HG03457 (cell line): ENCODE measurements at regions not wholly inside any gene's neighbourhood (a gene's known extent, or its start where the extent isn't known, plus 50 kb on each side); places are given as distances from the start of the nearest gene placed in this dataset.

ENCODE experiments used
- ATAC-seq: cut with Tn5 transposase; IDR thresholded peaks from one replicate; pipeline ENCODE4 v1.9.1; 2021; ENCODE audit warnings: moderate number of reproducible peaks; ENCODE audit not compliant: unreplicated experiment

DNA sequence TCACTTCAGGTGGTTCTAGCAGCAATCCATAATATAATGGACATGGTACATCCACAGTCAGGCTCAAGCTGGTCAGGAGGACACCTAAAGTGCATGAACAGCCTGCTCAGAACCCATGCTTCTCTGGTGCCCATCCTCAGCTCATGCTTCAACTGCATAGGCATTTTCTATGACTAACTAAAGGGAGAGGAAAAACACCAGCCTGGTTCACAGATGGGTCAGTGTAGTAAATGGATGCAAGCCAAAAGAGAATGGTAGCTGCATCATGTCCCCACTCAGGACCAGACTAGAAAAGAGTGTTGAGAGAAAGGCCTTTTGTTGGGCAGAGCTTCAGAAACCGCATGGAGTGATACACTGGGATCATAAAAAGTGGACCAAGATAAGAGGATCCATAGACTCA lies 556.6 kb downstream of the TLE1 start:
- no peak for ATAC-seq

DNA sequence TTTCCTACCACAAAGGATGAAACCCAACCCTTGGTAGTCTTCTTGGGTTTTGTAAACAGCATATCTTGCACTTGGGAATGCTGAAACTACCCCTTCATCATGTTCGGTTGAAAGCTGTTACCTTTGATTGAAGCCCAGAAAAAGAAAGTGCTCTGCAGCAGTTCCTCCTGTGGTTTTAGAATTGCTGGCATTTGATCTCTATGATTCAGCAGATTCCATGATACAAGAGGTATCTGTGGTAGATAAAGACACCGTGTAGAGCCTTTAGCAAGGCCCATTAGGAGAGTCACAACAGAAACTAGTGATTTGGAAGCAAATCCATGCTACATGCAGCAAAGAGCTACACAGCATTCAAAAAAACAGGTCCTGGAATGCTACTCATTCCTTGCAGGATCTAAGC lies 557.0 kb downstream of the TLE1 start:
- ATAC-seq, result no peak

DNA sequence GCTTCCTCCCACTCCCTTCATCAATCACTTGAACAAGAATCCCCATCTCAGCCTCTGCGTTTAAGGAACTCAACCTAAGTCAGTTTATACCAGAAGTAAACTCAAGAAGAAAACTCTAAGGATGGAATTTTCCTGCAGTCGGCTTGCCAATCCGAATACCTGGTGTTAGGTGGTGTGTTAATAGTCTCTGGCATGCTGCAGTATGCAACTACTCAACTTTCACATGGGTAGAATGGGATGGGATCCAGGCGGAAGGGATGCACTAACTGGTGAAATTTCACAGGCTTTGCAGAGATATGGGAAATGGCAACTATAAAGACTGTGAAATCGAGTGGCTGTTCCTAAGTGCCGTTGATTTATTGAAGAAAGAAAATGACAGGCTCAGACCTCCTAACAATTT lies 560.6 kb downstream of the TLE1 start:
- no peak for ATAC-seq

DNA sequence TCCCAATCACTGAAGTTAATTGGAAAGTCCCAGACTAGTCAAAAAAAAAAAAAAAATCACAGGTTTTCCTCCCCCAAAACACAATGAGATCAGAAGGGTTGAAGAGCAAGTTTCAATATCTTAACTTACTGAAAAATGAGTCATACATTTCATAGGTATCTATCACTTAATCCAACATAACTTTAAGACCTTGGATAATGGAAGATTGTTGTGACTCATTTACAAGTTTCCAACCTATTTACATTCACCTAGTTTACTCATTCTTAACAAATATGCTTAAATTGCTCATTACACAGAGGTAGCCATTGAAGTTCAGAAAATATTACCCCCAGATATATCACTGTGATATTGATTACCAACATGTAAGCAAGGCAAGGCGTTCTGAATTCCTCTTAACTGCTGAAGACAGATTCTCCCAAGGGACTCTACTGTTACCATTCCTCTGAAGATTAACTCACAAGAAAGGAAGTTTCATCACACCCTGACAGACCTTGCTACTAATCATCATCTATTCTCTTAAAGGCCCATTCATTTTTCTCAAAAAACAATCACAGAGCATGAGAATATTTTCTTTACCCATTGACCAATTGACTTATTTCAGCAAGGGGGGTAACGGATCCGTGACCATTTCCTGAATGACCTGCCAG lies 563.8 kb downstream of the TLE1 start:
- no peak for ATAC-seq

DNA sequence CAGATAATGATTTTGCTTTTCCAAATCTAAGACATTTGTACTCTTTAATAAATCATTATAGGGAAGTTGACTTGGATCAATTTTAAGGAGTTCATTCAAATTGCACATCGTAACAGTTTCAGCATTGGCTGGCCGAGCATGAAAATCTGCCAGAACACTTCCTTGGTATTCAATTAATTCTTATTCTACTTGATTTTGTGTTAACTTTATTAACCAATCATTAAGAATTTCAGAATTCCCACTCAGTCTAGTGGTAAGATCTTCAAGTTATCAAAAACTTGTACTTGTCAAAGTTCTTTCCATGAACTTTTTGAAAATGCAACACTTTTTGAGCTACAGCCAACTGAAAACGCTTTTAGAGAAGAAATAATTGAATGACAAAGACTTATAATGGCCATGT lies 565.8 kb downstream of the TLE1 start:
- no peak for ATAC-seq

DNA sequence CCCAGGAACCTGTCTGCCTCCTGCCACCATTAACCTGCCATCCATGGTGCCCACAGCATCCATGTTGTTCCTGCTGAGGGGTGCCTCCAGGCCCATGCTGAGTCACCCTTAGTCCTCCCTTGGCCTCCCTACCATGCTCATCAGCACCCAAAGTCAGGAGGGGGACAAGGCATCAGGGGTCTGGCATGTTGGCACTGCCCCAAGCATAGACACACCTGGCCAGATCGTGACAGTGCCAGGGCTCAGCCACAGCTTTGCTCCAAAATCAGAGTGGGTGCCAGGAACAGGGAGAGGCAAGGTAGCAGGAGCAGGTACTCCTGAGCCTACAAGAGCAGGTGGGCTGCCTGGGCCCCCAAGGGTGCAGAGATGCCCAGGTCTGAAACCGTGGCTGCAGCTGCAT lies 566.6 kb downstream of the TLE1 start:
- no peak for ATAC-seq

DNA sequence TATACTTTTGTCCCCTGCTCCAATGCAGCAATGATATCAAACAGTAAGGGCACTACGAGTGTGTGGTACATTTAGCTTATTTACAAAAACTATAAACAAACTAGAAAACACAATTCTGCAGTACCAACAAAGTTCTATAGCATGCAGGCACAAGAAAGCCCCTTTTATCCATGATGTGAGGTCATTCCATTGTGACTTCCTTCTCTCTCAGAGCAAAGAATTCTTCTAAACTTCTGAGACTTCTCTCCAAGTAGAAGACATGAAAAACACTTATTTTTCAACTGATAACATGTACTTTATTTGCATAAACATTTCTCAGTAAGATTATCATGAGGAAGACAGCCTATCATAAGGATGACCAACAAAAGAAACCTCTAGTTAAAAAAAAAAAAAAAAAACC lies 569.8 kb downstream of the TLE1 start:
- ATAC-seq, result no peak

DNA sequence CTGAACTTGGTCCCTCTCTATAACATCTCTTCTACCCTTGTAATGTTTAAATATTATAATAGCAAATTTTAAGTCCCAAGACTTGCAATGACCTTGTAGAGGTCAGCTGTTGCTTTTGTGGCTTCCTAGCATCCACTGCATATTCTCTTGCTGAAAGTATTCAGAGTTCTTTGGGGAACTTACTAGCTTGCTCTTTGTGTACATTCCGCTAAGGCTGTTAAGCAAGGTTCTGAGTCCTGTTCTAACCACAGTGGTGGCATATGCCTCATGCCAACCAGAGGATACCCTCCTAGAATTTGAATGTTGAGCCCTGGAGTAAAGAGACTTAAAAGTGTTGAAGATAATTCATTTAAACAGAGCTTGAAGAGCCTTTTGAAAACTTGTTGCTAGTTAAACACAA lies 570.9 kb downstream of the TLE1 start:
- ATAC-seq, result no peak

DNA sequence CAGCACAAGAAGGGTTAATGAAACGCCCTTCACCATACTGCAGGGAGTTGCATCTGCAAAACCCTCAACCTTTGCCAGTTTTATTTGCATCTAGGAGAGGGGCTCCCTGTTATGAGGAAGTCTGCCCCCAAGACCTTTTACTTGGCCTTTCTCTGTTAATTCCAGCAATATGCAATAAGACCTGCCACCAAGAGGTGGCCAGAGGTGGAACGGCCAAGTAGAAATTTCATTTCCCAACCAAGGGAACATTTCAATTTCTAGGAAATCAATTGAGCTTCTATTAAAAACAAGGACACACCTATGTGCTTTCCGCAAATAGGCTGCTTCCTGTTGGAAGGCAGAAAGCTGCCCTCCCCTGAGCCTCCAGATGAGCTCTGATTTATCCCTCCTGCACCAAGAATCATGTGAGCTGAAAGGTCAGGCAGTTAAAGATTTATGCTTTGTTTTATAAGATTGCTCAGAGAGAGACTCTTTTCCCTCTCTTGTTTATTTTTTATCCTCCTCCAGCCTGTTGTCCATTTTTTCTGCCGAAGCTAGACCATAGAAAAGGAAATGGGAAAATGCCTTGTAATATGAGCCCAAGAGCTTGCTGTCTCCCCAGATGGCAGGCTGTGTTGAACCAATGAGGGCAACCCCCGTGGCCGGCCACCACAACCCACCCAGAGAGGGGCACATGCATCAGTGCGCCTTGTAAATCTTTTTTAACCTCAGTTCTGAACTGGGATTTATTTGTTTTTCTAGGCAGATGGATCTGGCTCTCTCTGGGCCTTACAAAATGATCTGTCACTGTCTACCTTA lies 572.8 kb downstream of the TLE1 start:
- no peak for ATAC-seq

DNA sequence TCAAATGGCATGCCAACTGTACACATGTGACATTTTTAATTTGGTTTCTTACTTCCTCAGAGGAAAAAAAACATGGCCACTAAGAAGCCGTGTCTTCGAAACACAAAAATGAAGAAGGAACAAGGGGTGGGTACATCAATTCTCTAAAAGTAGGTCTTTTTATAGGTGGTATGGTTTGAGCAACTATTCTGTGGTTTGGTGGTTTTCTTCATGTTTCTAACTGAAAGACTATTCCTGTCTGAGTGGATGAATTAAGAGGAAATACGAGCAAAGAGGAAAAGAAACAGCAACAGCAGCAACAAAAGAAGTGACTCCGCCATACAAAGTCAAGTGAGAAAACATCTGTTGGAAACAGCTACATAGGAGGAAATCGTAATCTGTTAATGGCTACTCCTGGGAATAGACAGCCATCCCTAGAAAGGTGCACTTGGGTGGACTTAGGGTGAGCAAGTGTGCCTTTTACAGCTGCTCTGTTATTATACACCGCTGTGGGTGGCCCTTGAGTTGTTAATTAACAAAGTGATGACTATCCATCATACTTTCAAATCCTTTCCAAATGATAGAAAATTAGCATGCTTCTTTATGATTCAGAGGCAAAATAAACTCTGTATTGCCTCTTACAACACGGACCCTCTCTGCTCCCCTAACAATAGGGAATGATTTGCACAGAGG lies 575.8 kb downstream of the TLE1 start:
- no peak for ATAC-seq

DNA sequence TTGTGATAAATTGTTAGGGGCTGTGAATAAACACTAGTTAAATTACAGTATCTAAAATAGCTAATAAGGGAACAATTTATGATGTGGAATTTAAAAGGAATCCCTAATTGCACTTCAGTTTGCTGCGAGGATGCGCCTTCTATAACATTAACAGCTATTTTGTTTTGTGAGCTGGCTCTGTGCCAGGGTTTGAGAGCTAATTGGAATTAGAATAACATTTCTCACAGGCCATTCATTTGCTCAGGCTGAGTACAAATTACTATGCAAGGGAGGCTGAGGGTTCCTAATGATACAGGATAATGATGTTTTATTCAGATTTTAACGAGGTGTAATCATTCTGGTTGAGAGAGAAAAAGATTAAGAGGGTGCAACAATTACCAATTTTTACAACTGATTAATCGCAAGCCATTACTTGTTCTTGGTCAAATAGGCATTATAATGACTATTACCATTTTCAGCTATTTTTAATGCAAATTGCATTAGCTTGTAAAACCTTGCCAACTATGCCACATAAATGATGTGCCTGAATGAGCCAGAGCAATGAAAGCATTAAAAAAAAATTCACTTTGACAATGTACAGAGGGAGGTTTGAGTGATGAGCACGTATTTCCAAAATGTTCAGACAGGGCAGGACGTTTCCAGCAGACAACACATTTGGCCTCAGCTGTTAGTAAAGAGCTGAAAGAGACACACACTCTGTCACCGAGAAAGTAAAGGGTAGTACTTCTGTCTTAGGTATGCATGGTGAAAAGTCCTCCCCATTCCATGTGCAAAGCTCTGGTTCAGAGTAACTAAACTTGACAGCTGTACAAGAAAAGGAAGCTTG lies 576.5 kb downstream of the TLE1 start:
- ATAC-seq, result no peak

DNA sequence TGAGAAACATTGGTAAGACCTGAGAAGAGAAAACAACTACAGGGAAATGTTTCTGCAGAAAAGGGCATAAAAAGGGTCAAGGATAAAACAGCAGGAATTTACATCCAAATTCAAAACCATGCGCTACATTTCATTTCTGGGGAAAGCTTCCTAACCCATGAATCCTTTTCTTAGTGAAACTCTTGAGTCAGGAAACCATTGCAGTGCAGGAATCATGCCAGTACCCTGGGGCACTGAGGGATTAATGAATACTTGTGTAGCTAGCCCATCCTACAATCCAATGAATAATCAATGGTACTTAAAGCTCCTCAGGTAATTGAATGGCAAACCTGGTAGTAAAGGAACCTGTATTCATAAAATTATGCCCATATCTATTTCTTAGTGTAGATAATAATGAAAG lies 580.5 kb downstream of the TLE1 start:
- ATAC-seq, result no peak

DNA sequence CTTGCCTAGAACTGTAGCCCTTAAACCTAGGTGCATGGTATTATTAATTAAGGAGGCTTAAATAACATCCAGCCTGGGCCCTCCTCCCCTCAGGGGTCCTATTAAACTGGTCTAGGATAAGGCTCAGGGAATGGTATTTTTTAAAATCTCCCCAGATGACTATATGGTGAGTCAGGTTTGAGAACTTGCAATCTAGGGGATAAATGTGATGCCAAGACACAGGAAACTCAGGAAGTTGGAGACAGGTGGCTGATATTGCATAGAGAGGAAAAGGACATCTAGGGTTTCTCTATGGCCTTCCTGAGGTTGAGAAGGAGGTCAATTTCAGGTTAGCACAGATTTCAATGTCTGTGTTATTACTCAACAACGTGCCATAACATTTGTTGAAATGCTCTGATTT lies 581.0 kb downstream of the TLE1 start:
- ATAC-seq, result no peak

DNA sequence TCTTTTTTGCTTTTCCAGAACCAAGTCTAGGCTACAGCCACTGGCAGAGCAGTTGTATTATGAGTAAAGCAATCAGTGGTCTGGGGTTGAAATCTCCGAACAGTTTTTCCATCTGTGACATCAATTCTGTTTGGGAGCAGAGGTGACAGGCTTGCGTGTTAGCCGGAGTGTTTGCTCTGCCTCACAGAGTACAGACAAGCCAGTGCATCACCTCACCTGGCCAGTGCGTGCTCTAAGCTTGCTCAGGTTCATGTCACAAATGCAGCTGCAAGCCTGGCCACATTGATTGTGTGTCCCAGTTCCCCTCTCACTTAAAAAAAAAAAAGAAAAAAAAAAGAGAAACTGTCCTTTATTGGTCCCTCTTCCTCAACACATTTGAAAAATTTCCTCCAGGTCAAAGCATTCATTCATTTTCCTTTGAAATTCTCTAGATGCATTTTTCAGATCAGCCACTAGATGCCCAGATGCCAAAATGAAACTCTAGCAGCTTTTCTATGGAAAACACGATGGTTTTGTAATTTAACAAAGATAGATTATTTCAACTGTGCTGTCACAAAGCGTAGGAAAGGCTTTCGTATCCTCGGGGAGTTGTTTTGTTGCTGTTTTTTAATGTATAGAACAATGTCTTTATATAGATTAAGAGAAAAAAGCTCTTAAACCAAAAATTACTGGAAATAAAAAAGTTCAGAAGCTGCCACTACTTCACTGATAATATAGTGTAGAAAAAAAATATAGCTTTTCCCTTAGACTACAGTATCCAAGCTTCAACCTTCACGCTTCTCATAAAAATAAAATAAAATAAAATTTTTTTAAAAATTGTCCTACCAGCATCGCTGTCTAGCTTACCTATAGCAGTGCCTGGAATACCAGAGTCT lies 585.5 kb downstream of the TLE1 start:
- ATAC-seq, result no peak

DNA sequence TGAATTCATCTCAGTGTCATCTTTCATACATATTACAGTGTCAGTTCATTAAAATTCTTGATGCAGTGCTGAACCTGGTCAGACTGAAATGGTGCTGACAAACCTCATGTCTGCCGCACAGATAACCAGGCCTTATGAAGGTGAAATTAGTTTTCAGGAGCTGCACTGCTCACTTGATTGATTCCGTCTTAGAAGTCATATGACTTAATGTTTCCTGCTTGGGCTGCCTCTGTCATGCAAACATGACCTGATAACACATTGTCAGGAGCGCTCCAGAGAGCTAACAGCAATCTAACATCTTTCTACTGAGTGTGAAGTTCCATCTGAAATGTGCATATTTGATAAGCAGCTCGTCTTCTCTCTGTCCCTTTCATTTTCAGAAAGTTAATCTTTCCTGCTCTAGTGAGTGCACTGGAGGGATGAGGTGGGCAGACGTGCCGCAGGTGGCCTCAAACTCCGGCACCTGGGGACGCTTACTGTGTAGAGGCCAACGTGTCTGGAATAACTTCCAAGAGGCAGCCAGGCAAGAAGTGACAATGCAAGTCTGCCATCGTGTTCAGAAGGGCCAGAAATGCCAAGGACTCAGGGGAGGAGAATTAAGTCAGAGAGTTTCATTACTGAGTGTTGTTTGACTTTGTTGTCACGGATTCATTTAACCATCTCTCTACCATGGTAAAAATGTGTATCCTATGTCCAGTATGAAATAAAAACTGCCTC lies 592.1 kb downstream of the TLE1 start:
- no peak for ATAC-seq

DNA sequence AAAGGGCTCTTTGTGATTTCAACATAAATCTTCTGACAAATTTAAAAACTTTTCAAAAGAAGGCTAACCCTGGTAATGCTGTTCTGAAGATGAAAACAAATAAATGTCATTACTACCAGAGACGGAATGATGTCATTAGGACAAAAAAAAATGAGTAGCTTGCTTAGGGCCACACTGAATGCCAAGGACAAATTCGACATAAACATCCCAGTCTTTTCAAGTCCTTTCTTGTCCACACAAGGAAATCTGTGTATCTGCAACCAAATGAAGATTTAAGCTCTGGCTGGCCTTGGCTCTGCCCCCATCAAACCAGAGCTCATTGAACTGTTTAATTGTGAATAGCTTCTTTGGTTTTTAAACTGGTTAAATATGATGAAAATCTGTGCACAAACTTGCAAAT lies 592.7 kb downstream of the TLE1 start:
- no peak for ATAC-seq

DNA sequence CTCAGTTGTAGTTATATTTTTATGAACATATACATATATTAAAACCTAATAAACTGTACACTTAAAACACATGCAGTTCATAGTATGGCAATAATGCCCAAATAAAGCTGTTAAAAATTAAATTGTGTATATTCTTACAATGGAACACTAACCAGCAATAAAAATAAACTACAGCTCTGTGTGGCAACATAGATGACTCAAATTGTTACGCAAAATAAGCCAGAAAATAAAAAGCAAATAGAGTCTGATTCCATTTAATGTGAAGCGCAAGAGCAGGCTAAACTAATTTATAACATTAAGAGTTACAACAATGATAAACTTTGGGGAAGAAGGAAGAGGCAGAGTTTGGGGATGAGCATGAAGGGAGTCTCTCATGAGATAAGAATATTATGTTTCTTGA lies 597.3 kb downstream of the TLE1 start:
- no peak for ATAC-seq

DNA sequence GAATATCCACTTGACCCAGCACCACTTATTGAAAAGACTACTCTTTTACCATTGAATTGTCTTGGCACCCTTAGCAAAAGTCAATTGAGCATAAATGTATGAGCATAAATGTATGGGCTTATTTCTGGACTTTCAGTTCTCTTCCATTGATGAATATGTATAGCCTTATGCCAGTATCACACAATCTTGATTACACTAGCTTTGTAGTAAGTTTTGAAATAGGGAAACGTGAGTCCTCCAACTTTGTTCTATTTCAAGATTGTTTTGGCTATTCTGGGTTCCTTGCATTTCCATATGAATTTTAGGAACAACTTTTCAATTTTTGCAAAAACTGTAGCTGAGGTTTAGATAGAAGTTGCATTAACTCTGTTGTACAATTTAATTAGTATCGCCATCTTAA lies 601.0 kb downstream of the TLE1 start:
- no peak for ATAC-seq

DNA sequence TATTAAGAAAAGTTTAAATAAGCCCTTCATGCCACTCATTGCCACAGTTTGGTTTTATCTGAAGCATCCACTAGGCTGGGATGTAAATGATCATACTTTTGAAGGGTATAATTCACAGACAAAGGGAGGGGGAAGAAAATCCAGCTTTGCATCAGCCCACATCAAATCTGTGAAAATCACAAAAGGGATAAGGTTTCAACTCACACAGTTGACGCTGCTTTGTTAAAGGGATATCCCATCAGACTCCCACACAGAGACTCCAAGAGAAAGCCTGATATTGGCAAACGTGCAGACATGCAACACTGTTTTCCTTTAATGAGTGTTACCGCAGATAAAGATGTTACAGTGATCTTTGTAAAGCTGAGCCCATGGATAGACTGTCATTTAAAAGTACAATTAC lies 602.9 kb downstream of the TLE1 start:
- ATAC-seq, result no peak
